ENCODE measurements at regions not wholly inside any gene's neighbourhood (a gene's known extent, or its start where the extent isn't known, plus 50 kb on each side); places are given as distances from the start of the nearest gene placed in this dataset.

- no peak overlapping the region for H3K27ac ChIP-seq
- no peak for DNase-seq
- WGBS, 2 experiments (ENCODE audit: low coverage in 1 of 2, low lambda C conversion rate in 2 of 2, missing lambda C conversion rate in 2 of 2) = 84 to 88% methylated on average over 6 of the region's 6 CpGs
These were observed 96.4 kb upstream of the TAB2 start for GRCh38 chr6:149220882-149221773.

DNA sequence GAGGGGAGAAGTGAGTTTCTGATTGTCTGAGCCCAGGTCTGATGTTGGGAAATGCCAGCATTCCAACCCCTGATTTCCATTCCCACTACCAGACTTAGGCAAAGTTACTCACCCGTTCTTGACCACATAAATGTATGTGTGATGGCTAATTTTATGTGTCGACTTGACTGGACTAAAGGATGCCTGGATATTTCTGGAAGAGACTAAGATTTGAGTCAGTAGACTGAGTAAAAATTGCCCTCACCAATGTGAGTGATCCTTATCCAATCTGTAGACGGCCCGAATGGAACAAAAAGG lies 95.8 kb upstream of the TAB2 start:
- in situ Hi-C loops (cut with MboI) = no loop called here
- Histone ChIP-seq H3K9me3 (ENCODE audit: low read depth) (no peaks in the 10 kb centered on the region), H2AFZ (0 out of 2 replicates have a peak overlapping the region, but pooled peaks have one; percentile 9), H3K27me3 (replicated peaks; ENCODE audit: insufficient read depth) (no peaks in the 10 kb centered on the region), H3K4me2 (ENCODE audit: unreplicated experiment) (no peak overlapping the region), H3K27ac (no peak overlapping the region), H3K79me2 (ENCODE audit: insufficient read depth) (no peaks in the 10 kb centered on the region), H4K20me1 (ENCODE audit: insufficient read depth) (no peaks in the 10 kb centered on the region), H3K9me2 (ENCODE audit: insufficient read depth) (no peaks in the 10 kb centered on the region), H3K4me1 (ENCODE audit: insufficient read depth) (0 out of 2 replicates have a peak, but pooled peaks cover 11% of the 10 kb centered on the region), H3F3A (ENCODE audit: insufficient read depth) (no peaks in the 10 kb centered on the region; the same call in 1 of the 2 replicates), H3K36me3 (ENCODE audit: low read depth) (no peaks in the 10 kb centered on the region), H3K4me3 (no peak overlapping the region), H3K9ac (no peak overlapping the region)
- DNase-seq = peak; percentile 46
- TF ChIP-seq EZH2 (IDR thresholded peaks at IDR 0.05; ENCODE audit: insufficient read depth, poor library complexity, severe bottlenecking) = no peak
- TF ChIP-seq EZH2phosphoT487 (IDR thresholded peaks at IDR 0.05; ENCODE audit: insufficient read depth, low read depth) = no peak
- 42 to 49% methylated on average over 4 of the region's 4 CpGs for WGBS, 2 experiments (ENCODE audit: low coverage in 1 of 2, low lambda C conversion rate in 2 of 2, missing lambda C conversion rate in 2 of 2)

More at GRCh38 chr6:149220882-149221773, 96.4 kb upstream of the TAB2 start:
- no peak overlapping the region for H3K4me3 ChIP-seq
- H3F3A ChIP-seq (ENCODE audit: insufficient read depth) = no peaks in the 10 kb centered on the region; the same call in 1 of the 2 replicates
- in situ Hi-C loops (cut with MboI) = no loop called here
- no peaks in the 10 kb centered on the region for H3K36me3 ChIP-seq (ENCODE audit: low read depth)
- H3K4me1 ChIP-seq (ENCODE audit: insufficient read depth) = 0 out of 2 replicates have a peak, but pooled peaks cover 11% of the 10 kb centered on the region
- H4K20me1 ChIP-seq (ENCODE audit: insufficient read depth) = no peaks in the 10 kb centered on the region
- no peak overlapping the region for H3K9ac ChIP-seq
- H3K79me2 ChIP-seq (ENCODE audit: insufficient read depth) = no peaks in the 10 kb centered on the region
- no peaks in the 10 kb centered on the region for H3K9me3 ChIP-seq (ENCODE audit: low read depth)
- no peaks in the 10 kb centered on the region for H3K9me2 ChIP-seq (ENCODE audit: insufficient read depth)
- H2AFZ ChIP-seq = no peak overlapping the region
- peak overlapping the region; percentile 14 for H3K4me2 ChIP-seq (ENCODE audit: unreplicated experiment)
- TF ChIP-seq EZH2phosphoT487 (IDR thresholded peaks at IDR 0.05; ENCODE audit: insufficient read depth, low read depth) (no peak), EZH2 (IDR thresholded peaks at IDR 0.05; ENCODE audit: insufficient read depth, poor library complexity, severe bottlenecking) (no peak)
- H3K27me3 ChIP-seq (replicated peaks; ENCODE audit: insufficient read depth) = no peaks in the 10 kb centered on the region

- Histone ChIP-seq H3K9me3 (ENCODE audit: low read depth) (no peaks in the 10 kb centered on the region), H3K79me2 (ENCODE audit: insufficient read depth) (no peaks in the 10 kb centered on the region), H3K4me1 (ENCODE audit: insufficient read depth) (0 out of 2 replicates have a peak, but pooled peaks cover 11% of the 10 kb centered on the region), H3K4me2 (ENCODE audit: unreplicated experiment) (no peak overlapping the region), H3K9ac (no peak overlapping the region), H3K9me2 (ENCODE audit: insufficient read depth) (no peaks in the 10 kb centered on the region), H4K20me1 (ENCODE audit: insufficient read depth) (no peaks in the 10 kb centered on the region), H3K27me3 (replicated peaks; ENCODE audit: insufficient read depth) (no peaks in the 10 kb centered on the region), H3F3A (ENCODE audit: insufficient read depth) (no peaks in the 10 kb centered on the region; the same call in 1 of the 2 replicates), H3K27ac (no peak overlapping the region), H3K36me3 (ENCODE audit: low read depth) (no peaks in the 10 kb centered on the region), H2AFZ (no peak overlapping the region), H3K4me3 (no peak overlapping the region)
- 75 to 81% methylated on average over 4 of the region's 4 CpGs for WGBS, 2 experiments (ENCODE audit: low coverage in 1 of 2, low lambda C conversion rate in 2 of 2, missing lambda C conversion rate in 2 of 2)
- DNase-seq = no peak
- in situ Hi-C loops (cut with MboI) = no loop called here
- no peak for TF ChIP-seq EZH2phosphoT487 (IDR thresholded peaks at IDR 0.05; ENCODE audit: insufficient read depth, low read depth)
- TF ChIP-seq EZH2 (IDR thresholded peaks at IDR 0.05; ENCODE audit: insufficient read depth, poor library complexity, severe bottlenecking) = no peak
These were observed 94.2 kb upstream of the TAB2 start for GRCh38 chr6:149223120-149223903.

DNA sequence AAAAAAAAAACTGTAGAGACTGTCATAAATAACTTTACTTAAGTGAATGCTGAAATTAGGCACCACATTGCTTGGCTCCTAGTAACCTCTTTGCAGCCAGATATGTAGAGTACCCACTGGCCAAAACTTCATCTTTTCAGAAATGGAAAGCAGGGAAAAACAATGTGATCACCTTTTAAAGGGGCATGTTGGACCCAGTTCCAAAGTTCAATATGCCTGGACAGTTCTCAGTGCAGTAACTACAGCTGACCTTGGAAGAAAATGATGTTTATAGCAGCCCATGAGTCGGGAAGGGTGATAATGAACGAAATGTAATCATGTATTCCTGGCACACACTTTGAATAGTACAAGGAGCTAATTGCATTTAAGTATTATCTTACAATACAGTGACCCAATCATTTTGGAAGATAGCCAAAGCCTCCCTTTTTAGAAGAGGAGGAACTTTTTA lies 93.6 kb upstream of the TAB2 start:
- Histone ChIP-seq H3K4me1 (ENCODE audit: insufficient read depth) (0 out of 2 replicates have a peak, but pooled peaks cover 11% of the 10 kb centered on the region), H3K9me3 (ENCODE audit: low read depth) (no peaks in the 10 kb centered on the region), H3K27ac (no peak overlapping the region), H3K36me3 (ENCODE audit: low read depth) (no peaks in the 10 kb centered on the region), H3F3A (ENCODE audit: insufficient read depth) (no peaks in the 10 kb centered on the region; the same call in 1 of the 2 replicates), H3K4me2 (ENCODE audit: unreplicated experiment) (no peak overlapping the region), H3K9ac (no peak overlapping the region), H3K79me2 (ENCODE audit: insufficient read depth) (no peaks in the 10 kb centered on the region), H3K4me3 (no peak overlapping the region), H4K20me1 (ENCODE audit: insufficient read depth) (no peaks in the 10 kb centered on the region), H3K9me2 (ENCODE audit: insufficient read depth) (no peaks in the 10 kb centered on the region), H3K27me3 (replicated peaks; ENCODE audit: insufficient read depth) (no peaks in the 10 kb centered on the region), H2AFZ (no peak overlapping the region)
- TF ChIP-seq EZH2phosphoT487 (IDR thresholded peaks at IDR 0.05; ENCODE audit: insufficient read depth, low read depth) (no peak), EZH2 (IDR thresholded peaks at IDR 0.05; ENCODE audit: insufficient read depth, poor library complexity, severe bottlenecking) (no peak)
- in situ Hi-C loops (cut with MboI) = no loop called here
- WGBS, 2 experiments (ENCODE audit: low coverage in 1 of 2, low lambda C conversion rate in 2 of 2, missing lambda C conversion rate in 2 of 2) = 15 to 21% methylated on average over 2 of the region's 2 CpGs
- DNase-seq = no peak

Data from GM23248 (cell line).